PC-3 (cell line): ENCODE measurements at regions not wholly inside any gene's neighbourhood (a gene's known extent, or its start where the extent isn't known, plus 50 kb on each side); places are given as distances from the start of the nearest gene placed in this dataset.

ENCODE experiments used
- ATAC-seq: fragments of 200-7000 bp; cut with Tn5 transposase; 2 replicates; pipeline ENCODE4 v1.9.1; 2020; ENCODE audit warnings: mild to moderate bottlenecking, moderate library complexity
- BruUV-seq: library from RNA; stranded (reverse); fragments of 400-500 nt; replicated peaks from 2 replicates; lab custom pipeline; 2021; lab: Mats Ljungman, UMichigan
- CTCF ChIA-PET: fragments of 300-600 bp; sonication (Branson Sonifier 250); formaldehyde crosslinking; loops from one replicate; lab custom pipeline; 2022; ENCODE audit warnings: antibody characterized with exemption; lab: Charles Lee
- POLR2A ChIA-PET: fragments of 300-600 bp; sonication (Branson Sonifier 250); formaldehyde crosslinking; loops from one replicate; lab custom pipeline; 2022; ENCODE audit warnings: antibody characterized with exemption; ENCODE audit not compliant: unreplicated experiment; lab: Charles Lee
- DNase-seq: peaks from one replicate; pipeline ENCODE4 v3.0.0-alpha.2; 2015
- H2AFZ ChIP-seq: fragments of 300-600 bp; sonication (generic); 2 replicates; pipeline ENCODE4 v1.6.0; 2016; ENCODE audit warnings: antibody characterized with exemption, low read length
- H3F3A ChIP-seq: fragments of 300-600 bp; sonication (generic); one replicate; pipeline ENCODE4 v1.6.0; 2017; ENCODE audit warnings: antibody characterized with exemption, low read length, control low read depth, mild to moderate bottlenecking; ENCODE audit not compliant: unreplicated experiment
- H3K27ac ChIP-seq: fragments of 300-600 bp; sonication (generic); 2 replicates; pipeline ENCODE4 v1.5.1; 2016; ENCODE audit warnings: mild to moderate bottlenecking, low read length
- H3K27me3 ChIP-seq: fragments of 300-600 bp; sonication (generic); 2 replicates; pipeline ENCODE4 v1.6.1; 2016; ENCODE audit warnings: low read length, mixed read lengths
- H3K36me3 ChIP-seq: fragments of 300-600 bp; sonication (generic); 2 replicates; pipeline ENCODE4 v1.6.1; 2016; ENCODE audit warnings: low read depth, mixed run types, low read length, mixed read lengths
- H3K4me1 ChIP-seq: fragments of 300-600 bp; sonication (generic); 2 replicates; pipeline ENCODE4 v1.5.1; 2016; ENCODE audit warnings: low read length; ENCODE audit not compliant: insufficient read depth
- H3K4me2 ChIP-seq: fragments of 300-600 bp; sonication (generic); 2 replicates; pipeline ENCODE4 v1.6.0; 2016; ENCODE audit warnings: low read length
- H3K4me3 ChIP-seq: fragments of 300-600 bp; sonication (generic); 2 replicates; pipeline ENCODE4 v1.5.1; 2016; ENCODE audit warnings: mild to moderate bottlenecking, low read length, mixed read lengths
- H3K79me2 ChIP-seq: fragments of 300-600 bp; sonication (generic); 2 replicates; pipeline ENCODE4 v1.6.1; 2017; ENCODE audit warnings: low read length, mixed read lengths
- H3K9ac ChIP-seq: fragments of 300-600 bp; sonication (generic); 2 replicates; pipeline ENCODE4 v1.6.0; 2016; ENCODE audit warnings: mild to moderate bottlenecking, low read length
- H3K9me2 ChIP-seq: fragments of 300-600 bp; sonication (generic); replicated peaks from 2 replicates; pipeline ENCODE4 v1.6.1; 2016; ENCODE audit warnings: mixed run types, low read length, mixed read lengths
- H3K9me3 ChIP-seq: fragments of 300-600 bp; sonication (generic); 2 replicates; pipeline ENCODE4 v1.6.1; 2016; ENCODE audit warnings: low read length, mixed read lengths
- H4K20me1 ChIP-seq: fragments of 300-600 bp; sonication (generic); 2 replicates; pipeline ENCODE4 v1.6.1; 2016; ENCODE audit warnings: low read length, mixed read lengths
- CTCF ChIP-seq: fragments of 300-600 bp; sonication (generic); conservative IDR thresholded peaks from 2 replicates; pipeline ENCODE4 v1.5.1; 2017; ENCODE audit warnings: antibody characterized with exemption, low read depth, mild to moderate bottlenecking, low read length
- EZH2 ChIP-seq: fragments of 300-600 bp; sonication (generic); IDR thresholded peaks from one replicate; pipeline ENCODE4 v1.6.1; 2017; ENCODE audit warnings: antibody characterized with exemption, mild to moderate bottlenecking, low read length; ENCODE audit not compliant: unreplicated experiment
- EZH2phosphoT487 ChIP-seq: fragments of 300-600 bp; sonication (generic); IDR thresholded peaks from 2 replicates; pipeline ENCODE4 v1.6.1; 2018; ENCODE audit warnings: mild to moderate bottlenecking, antibody characterized with exemption, low read length, borderline replicate concordance
- intact Hi-C: fragments of 100-400 bp; cut with micrococcal nuclease; formaldehyde crosslinking; loops from 2 replicates; pipeline ENCODE4 v1.9.0; 2023

- Histone ChIP-seq H3K27ac (no peak overlapping the region), H4K20me1 (no peaks in the 10 kb centered on the region), H3F3A (no peaks in the 10 kb centered on the region), H3K36me3 (no peaks in the 10 kb centered on the region), H3K9ac (no peak overlapping the region), H3K4me1 (no peaks in the 10 kb centered on the region), H2AFZ (no peak overlapping the region), H3K4me2 (no peak overlapping the region), H3K9me3 (no peaks in the 10 kb centered on the region), H3K4me3 (no peak overlapping the region), H3K9me2 (no peaks in the 10 kb centered on the region), H3K79me2 (no peaks in the 10 kb centered on the region), H3K27me3 (peaks cover 12% of the 10 kb centered on the region; the same call in 1 of the 2 replicates)
- no peak for DNase-seq
- no TSS peak for BruUV-seq
- CTCF ChIA-PET, result no interaction called here
- intact Hi-C loops, result no loop called here
- TF ChIP-seq EZH2 (no peak), CTCF (no peak), EZH2phosphoT487 (no peak)
- POLR2A ChIA-PET, result no interaction called here
- ATAC-seq, result no peak
Measured at GRCh38 chr5:36526537-36526936, 79.9 kb upstream of the SLC1A3 start.

- ATAC-seq, result no peak
- Histone ChIP-seq H3K4me1 (no peaks in the 10 kb centered on the region), H3K36me3 (no peaks in the 10 kb centered on the region), H3K4me2 (no peak overlapping the region), H3F3A (no peaks in the 10 kb centered on the region), H3K27me3 (peaks cover 29% of the 10 kb centered on the region), H4K20me1 (no peaks in the 10 kb centered on the region), H3K27ac (no peak overlapping the region), H3K9me2 (no peaks in the 10 kb centered on the region), H3K79me2 (no peaks in the 10 kb centered on the region), H3K9me3 (no peaks in the 10 kb centered on the region), H3K4me3 (no peak overlapping the region), H2AFZ (no peak overlapping the region), H3K9ac (no peak overlapping the region)
- BruUV-seq, result no TSS peak
- TF ChIP-seq EZH2phosphoT487, result no peak
- ChIA-PET CTCF (no interaction called here), POLR2A (no interaction called here)
- no peak for DNase-seq
- intact Hi-C loops, result no loop called here
Measured at GRCh38 chr5:36528588-36528987, 77.8 kb upstream of the SLC1A3 start.

- no peaks in the 10 kb centered on the region for H3K4me1 ChIP-seq
- H3K9me2 ChIP-seq, result no peaks in the 10 kb centered on the region
- H3K27me3 ChIP-seq, result peaks cover 29% of the 10 kb centered on the region
- no peak overlapping the region for H2AFZ ChIP-seq
- no TSS peak for BruUV-seq
- no peak for DNase-seq
- ATAC-seq, result no peak
- H3K36me3 ChIP-seq, result no peaks in the 10 kb centered on the region
- no peaks in the 10 kb centered on the region for H3K9me3 ChIP-seq
- TF ChIP-seq EZH2 (no peak), CTCF (no peak), EZH2phosphoT487 (no peak)
- H3K79me2 ChIP-seq, result no peaks in the 10 kb centered on the region
- H3K4me2 ChIP-seq, result no peak overlapping the region
- ChIA-PET CTCF (no interaction called here), POLR2A (no interaction called here)
- intact Hi-C loops, result no loop called here
- no peaks in the 10 kb centered on the region for H3F3A ChIP-seq
- H3K27ac ChIP-seq, result no peak overlapping the region
- no peaks in the 10 kb centered on the region for H4K20me1 ChIP-seq
- no peak overlapping the region for H3K4me3 ChIP-seq
- H3K9ac ChIP-seq, result no peak overlapping the region
Measured at GRCh38 chr5:36529142-36529541, 77.3 kb upstream of the SLC1A3 start.
